ENCODE measurements at regions not wholly inside any gene's neighbourhood (a gene's known extent, or its start where the extent isn't known, plus 50 kb on each side); places are given as distances from the start of the nearest gene placed in this dataset.

DNA sequence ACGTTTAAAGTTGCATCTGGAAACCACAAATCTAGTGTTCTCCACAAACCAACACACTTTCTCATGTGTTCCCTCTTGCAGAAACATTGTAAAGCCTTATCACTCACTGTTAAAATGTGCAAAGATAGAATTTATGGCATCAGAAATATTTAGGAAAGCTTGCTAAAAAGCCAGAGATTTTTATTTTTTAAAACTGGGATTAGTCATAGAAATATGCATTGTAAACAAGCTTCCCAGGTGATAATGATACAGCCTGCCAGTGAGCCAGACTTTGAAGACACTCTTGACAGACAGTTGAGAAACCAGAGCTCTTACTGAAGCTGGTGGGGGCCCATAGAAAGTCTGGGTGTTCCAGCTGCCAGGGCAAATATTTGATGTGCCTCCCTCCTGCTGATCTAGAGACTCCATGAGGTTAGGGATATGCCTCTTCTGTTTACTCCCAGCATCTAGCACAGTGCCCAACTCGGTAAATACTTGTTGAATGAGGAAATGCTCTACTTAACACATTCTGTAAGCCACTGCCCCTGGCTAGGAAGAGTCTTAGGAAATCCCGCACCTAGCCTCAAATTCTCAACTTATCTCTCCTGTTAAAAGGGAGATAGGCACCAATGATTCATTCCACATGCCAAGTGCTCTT is 179.0 kb upstream of the RASGEF1B start:
- peak; percentile 34 for DNase-seq

DNA sequence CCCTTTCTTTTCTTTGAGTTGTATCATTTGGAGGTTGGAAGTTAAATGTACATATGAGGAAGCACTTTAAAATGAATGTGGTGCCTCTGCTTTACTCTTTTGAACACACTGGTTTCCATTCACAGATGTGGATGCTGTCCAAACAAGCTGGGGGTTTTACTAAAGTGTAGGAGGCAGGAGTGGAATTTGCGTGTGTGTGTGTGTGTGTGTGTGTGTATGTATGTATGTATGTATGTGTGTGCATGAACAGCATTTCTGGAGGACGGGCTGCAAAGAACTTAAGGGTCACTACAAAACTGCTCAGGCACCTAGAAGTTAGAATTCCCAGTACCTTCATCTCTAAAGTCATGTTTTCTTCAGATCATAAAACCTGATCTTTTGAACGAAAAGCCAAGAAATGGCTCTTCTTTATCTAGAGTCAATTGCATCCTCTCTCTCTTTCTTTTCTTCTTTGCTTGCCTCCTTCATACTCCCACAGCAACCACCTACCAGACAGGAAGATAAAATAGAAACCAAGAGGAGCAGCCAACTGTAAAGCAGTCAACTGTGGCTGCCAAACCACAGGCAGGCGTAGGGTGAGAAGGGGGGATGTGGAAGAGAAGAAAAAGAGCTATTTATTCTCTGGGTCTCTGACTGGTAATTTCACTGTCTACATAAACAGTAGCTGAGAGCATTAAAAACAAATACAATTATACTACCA is 177.0 kb upstream of the RASGEF1B start:
- peak; percentile 93 for DNase-seq

DNA sequence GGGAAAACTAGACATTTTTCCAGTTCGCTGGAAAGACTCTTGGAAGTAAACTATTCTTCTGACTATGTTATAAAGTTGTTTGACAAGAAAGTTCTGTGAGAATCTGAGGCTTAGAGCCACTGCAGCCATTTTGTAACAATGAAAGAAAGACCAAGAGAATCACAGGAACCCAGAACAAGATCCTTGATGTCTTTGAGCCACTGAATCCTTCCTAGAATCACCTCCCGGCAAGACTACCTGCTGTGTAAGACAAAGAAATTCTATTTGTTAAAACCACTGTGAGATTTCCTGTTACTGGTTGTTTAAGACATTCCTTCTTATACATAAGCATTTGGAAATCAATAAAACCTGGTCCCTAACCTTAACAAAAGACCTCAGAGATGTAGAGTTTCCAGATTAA is 175.7 kb upstream of the RASGEF1B start:
- DNase-seq = no peak

DNA sequence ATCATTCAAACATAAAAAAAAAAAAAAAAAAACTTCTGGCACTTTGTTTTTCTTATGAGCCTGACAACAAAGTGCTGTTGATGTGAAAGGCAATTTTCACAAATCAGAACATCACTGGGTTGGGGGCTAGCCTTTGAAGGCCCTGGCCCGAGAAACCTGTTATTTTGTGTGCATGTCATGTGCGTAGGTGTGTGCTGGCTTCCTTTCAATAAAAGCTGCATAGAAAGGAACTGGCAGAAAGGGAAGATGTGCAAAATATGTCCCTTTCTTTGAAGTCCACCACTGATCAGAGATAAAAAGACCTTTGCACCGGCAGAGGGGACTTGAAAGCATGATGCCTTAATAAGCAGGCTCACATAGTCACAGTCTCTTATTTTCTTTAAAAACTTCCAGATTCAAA is 170.8 kb upstream of the RASGEF1B start:
- no peak for DNase-seq

DNA sequence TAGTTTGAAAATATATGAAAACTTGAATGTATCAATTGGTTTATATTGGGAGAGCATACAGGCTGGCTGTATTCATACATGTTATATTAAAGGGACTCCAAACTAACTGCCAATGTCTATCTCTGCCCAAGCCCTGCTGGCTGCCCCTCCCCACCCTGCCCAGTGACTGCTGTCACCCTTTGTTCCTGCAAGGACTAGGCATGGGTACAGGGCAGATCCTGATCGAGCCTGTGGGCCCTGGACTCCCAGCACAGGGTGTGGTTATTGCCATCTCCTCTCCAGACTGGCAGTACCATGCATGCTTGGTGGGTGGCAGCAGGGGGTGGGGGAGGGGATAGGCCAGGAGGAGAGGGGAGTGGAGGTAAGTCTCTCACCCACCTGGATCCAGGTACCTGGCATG is 167.5 kb upstream of the RASGEF1B start:
- no peak for DNase-seq

DNA sequence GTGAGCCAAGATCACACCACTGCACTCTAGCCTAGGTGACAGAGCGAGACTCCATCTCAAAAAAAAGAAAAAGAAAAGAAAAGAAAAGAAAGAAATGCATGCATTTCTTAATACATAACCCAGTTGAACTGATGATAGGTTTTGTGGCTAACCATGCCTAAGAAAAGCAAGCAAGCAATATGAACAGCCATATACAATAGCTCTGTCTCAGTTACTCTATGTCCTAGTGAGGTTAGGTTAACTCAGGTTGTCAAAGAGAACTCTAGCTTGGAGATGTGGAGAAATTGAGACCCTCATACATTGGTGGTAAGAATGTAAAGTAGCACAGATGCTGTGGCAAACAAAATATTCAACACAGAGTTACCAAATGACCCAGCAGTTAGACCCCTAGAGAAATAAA is 167.0 kb upstream of the RASGEF1B start:
- DNase-seq = no peak

DNA sequence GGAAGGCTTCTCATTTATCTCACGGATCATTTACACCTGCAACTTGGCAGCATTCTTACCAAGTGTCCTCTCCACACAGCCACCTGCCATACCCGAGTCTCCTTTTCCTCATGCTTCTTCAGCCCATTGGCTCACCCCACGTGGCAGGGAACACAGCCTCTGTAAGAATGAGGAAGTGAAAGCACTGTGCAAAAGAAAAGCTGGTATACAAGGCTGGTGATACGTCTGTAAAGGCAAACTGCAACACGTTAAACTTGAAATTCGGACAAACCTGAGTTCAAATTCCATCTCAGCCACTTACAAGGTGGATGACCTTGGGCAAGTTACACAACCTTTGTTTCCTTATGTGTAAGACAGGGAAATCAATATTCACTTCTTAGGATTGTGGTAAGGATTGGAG is 164.0 kb upstream of the RASGEF1B start:
- DNase-seq = peak; percentile 6

DNA sequence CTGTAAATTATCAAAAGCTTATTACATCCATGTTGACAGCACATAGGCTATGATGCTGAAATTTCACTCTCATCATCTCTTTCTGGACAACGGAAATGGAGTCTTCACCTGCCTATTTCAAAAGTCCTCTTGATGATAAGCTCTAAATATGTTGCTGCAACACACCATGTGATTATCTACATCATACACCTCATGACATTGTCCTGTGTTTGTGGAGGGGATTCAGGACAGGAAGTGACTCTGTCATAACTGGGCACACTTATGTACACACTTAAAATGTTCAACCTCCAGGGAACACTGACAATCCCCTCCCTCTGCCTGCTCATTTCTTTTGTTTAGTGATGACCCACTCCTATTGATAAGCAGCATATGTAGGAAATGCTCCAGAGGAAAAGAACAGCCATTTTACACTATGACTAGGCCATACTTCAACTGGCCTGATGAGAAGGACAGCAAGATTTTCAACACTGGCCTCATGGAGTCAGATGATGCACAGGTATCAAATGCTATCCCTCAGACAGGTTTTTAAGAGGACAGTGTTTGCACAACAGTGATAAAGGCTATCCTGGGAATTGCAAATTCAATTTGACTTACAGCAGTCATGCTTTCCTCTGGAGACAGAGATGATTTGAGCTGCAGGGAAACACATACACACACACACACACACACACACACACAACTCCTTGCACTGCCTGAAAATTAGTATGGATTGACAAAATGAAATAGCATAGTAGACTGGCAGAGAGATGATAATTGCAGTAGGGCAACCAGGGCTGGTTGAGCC is 163.3 kb upstream of the RASGEF1B start:
- no peak for DNase-seq

DNA sequence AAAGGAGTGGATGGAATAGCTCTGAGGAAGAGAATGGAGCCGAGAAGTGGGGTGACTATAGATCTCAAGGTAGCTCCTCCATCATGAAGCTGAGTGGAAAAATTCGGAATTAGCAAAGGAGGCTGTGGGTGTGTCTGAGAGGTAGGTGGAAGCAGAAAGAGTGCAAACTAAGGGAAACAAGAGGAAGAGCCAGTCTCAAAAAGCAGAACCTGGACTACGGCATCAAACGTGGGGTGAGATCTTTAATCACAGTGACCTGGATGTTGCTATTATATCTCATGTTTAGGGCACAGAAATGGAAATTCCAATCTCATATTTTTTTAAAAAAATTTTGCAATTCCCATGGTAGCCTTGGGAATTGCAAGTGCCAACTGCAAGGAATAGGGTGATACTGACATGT is 162.5 kb upstream of the RASGEF1B start:
- DNase-seq = no peak

DNA sequence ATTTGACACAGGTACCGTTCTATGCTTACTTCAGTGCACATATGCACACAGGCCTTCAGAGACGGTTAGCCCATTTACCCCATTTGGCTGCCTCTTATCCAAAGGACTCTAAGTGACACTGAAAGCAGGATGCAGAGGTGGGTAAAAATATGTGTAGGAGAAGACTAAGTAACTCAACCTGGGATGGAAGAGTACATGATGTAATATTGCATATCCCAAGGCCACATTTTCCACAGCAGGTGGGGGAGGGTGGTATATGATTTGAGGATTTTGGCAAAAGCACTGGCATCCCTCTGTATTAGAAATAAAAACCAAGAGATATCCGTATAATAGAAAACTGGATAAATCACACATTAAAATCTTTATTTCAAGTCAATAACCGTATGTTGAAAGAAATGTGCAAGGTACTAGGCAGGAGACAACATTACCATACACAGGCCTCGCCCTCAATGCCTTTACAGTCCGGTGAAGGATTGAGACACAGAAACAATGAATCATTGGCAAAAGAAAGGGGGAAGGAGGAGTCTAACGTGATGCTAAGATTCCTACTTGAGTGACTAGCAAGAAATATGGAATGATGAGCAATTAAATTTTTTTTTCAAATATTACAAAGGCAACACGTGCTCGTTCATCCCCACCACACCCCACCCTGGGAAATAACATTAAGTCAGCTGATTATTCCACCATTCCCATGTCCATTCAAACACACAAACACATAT is 161.0 kb upstream of the RASGEF1B start:
- peak; percentile 88 for DNase-seq

DNA sequence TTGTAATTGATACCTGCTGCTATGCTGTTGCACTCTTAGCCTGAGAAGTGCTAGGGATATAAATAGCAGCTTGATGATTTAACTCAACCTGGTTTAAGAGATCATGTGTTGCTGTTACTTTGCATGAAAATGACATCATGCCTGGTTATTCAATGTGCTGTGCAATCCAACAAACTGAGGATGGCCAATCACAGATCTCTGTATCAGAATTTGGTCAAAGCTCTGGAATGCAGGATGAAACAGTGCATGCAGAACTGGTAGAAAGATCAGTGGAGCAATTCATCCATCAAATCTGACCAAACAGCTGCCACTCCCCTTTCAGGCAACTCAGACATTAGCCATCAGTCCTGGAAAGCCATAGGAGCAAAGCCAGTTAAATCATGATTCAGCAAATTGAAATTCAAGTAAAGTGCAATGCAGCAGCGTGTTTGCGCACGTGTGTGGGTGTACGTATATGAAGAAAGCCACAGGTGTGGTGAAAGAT is 160.3 kb upstream of the RASGEF1B start:
- DNase-seq = peak; percentile 100

DNA sequence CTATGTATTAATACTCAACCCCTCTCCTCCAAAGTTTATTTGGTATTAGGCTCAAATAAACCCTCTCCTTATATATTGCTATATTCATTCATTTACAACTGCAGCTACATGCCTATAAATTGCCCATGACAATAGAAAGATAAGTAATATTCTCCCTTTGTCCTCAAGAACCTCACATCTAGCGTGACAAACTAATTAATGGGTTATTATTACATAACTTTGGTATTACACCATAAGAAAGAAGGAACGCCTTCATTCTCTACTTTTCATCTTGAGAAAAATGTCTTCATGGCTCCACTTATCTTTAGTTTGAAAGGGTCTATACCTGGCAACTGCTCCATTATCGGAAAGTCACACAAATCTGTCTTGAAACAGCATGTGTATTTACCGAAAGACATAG is 157.7 kb upstream of the RASGEF1B start:
- DNase-seq = no peak

DNA sequence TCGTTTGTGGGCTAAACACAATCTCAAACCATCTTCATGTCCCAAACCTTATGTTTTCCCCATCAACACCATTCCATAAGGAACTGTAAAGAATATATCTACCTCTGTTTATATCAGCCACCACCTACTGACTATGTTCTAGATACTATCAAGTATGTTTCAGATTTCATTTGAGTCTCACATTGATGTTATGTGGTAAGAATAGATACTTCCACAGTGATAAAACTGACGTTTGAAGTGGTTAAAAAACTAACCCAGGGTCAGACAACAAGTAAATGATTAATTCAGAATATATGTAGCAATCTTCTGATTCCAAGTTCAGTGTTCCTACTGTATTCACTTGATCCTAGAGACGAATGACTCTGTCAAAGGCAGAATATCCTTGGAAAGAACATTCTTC is 156.8 kb upstream of the RASGEF1B start:
- peak; percentile 72 for DNase-seq

DNA sequence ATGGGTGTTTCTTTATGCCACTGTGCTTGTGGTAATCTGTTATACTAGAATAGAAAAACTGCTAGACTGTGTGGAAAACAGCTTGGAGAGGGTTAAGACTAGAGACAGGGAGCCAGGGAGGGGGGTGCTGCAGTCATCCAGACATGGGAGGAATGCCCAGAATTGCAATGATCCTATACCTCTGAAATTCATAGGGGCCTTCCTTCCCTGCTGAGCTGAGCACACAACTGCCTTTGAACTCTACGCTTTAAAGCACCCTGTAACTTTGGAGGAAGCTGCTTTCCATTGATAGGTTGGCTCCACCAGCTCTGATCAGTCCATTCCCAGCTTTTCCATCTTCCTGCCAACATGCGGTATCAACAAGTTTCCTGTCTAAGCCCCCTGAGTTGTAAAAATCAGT is 155.9 kb upstream of the RASGEF1B start:
- DNase-seq = peak; percentile 24

DNA sequence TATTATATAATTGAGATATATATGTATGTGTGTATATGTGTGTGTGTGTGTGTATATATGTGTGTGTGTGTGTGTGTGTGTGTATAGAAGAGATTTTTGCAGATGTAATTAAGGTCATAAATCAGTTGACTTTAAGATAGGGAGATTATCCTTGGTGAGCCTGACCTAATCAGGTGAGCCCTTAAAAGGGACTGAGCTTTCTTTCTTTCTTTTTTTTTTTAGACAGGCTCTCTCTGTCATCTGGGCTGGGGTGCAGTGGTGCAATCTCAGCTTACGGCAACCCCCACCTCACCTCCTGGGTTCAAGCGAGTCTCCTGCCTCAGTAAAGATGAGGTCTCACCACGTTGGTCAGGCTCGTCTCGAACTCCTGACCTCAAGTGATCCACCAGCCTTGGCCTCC is 155.1 kb upstream of the RASGEF1B start:
- DNase-seq = no peak

DNA sequence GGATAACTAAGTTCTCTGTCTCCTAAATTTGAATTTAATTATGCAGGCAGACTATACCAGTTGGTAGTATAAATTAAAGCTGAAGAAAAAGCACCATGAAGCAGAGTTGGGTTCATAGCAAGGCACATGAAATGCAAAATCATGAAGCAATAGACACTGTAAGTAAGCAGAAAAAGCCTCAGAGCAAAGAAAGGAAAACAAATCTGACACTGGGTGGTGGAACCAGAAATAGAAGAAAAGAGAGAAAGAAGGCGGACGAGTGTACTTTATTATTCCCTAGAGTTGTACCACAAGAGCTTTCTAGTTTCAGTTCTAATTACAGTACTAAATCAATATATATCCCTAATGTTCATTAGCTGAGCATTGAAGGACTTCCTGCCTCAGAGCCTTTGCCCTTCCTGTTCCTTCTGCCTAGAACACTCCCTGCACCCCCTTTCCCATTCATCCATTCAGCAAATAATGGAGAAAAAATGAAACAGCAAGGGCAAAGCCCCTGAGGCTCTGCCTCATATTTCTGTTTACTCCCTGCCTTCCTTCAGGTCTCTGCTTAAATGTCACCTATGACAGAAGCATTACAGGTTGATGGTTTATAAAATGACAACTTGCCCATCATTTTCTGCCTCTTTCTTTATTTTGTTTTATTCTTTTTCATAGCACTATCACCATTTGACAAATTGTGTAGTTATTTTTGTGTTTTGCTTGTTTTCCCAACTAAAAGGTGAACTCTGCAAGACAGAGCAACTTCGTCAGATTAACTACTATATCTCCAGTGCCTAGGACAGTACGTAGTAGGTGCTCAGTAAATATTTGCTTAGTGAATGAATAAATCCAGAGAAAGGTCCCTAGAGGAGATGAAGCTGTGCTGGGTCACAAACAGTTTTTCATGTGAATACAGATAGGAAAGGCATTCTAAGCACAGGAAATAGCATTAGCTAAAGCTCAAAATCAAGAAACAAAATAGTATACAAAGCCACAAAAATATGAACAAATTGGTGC is 154.0 kb upstream of the RASGEF1B start:
- no peak for DNase-seq

DNA sequence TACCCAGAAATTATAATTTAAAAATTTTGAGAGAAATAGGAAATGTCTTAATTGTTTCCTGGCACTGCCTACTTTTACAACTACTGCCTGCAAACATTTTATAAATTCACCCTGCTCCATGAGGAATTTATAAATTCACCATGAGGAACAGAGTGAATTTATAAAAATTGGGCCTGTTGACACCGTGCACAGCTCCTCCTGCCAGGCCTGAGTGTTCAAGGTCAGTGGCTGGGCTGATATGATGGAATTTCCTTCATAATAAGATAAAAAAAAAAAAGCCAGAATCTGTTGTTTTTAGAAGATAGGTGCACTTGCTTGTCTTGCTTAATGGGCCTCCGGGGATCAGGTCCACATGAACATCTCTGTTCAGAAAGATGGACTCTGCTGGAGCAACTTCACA is 151.7 kb upstream of the RASGEF1B start:
- DNase-seq = no peak

DNA sequence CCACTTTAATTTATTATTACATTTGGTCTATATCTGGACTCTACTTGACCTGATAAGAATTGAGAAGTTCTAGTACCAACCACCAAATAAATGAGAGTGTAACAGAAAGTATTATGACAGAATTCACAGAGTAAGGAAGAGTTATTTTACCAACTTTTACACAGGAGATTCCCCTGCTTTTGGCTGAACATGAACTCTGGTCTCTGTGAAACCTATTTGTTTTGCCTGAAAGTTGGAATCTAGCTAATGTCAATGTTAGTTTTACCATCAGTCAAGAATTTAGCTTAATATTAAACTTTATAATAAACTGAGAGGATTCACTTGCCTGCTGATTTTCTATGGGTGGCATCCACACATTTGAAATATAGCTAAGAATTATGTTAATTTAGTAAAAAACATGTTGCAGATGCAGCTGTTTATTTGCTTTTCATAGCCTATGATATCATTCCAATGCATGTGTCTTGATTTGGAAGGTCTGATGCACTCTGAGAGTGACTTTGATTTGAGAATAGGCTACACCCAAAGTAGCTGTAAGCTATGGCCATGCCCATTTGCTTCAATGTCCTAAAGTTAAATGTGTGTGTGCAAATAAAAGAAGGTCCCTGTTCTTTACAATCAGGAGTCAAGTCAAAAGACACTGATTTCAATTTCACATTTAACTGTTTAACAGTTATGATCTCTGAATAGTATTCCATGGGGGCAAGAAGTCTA is 150.9 kb upstream of the RASGEF1B start:
- no peak for DNase-seq

DNA sequence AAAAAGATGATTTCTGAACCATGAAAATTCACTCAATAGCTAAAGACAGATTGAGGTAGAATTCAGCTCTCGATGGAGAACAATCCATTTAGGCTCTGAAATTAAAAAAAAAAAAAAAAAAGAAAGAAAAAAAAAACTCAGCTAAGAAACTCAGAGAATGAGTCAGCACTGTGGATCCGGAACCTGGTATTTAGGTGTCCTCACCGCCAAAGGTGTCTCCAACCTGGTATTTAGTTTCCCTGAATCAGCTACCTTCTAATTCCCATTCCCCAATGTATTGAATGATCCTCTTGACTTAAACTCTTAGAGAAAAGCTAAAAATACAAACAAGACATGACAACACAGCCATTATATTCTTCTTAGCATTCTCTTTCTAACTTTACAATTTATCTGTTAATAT is 150.3 kb upstream of the RASGEF1B start:
- DNase-seq = no peak

DNA sequence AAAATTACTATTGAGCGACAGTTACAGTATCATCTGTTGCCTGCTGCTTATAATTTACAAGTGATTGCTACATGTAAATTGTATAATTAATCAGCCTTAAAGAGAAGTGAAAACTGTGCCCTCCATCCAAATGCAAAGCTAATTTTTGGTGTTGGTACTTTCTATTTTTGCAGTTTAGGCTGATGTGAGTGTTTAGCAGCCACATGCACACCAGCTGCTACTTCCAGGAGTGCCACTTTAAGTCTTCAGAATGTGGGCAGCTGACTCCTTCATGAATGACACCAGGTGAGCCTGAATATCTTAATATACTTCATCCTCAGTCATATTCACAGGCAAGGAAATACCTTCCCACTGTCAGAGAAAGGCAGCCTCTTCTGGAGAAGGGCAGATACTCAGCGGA is 149.8 kb upstream of the RASGEF1B start:
- no peak for DNase-seq

DNA sequence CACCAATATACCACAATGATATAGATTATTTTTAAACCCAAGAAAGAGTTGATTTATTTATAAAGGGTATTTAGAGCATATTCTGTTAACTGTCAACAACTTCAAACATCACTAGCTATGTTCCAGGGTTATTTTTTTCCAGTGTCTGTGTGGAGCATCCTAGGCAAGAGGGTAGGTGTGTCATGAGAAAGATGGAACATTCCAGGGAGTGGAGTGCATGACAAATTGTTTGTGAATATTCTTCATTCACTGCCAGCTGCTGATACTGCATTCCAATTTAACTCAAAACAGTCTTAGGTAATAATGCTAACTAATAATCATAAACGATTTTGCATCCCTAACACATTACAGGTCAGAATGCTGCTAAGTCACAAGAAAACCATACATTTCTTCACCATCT is 148.7 kb upstream of the RASGEF1B start:
- no peak for DNase-seq
